ENCODE measurements at regions not wholly inside any gene's neighbourhood (a gene's known extent, or its start where the extent isn't known, plus 50 kb on each side); places are given as distances from the start of the nearest gene placed in this dataset.

GRCh38 chr13:99721606-99722337 is 220.5 kb downstream of the TM9SF2 start:
- TF ChIP-seq CTCF (conservative IDR thresholded peaks at IDR 0.05; ENCODE audit: low read depth, low read length): no peak
- peak; percentile 44 for DNase-seq (ENCODE audit: low read depth)
- H3K4me3 ChIP-seq (ENCODE audit: low read depth, low read length): no peak overlapping the region

GRCh38 chr13:99717959-99718674 is 216.8 kb downstream of the TM9SF2 start:
- no peak for DNase-seq (ENCODE audit: low read depth)
- TF ChIP-seq CTCF (conservative IDR thresholded peaks at IDR 0.05; ENCODE audit: low read depth, low read length): no peak
- no peak overlapping the region for H3K4me3 ChIP-seq (ENCODE audit: low read depth, low read length)

GRCh38 chr13:99709134-99709533 is 207.9 kb downstream of the TM9SF2 start:
- H3K4me3 ChIP-seq (ENCODE audit: low read depth, low read length): no peak overlapping the region
- DNase-seq (ENCODE audit: low read depth): no peak
- no peak for TF ChIP-seq CTCF (conservative IDR thresholded peaks at IDR 0.05; ENCODE audit: low read depth, low read length)

GRCh38 chr13:99704390-99704789 is 203.1 kb downstream of the TM9SF2 start:
- no peak for DNase-seq (ENCODE audit: low read depth)
- no peak for TF ChIP-seq CTCF (conservative IDR thresholded peaks at IDR 0.05; ENCODE audit: low read depth, low read length)
- H3K4me3 ChIP-seq (ENCODE audit: low read depth, low read length): no peak overlapping the region

- no peak for DNase-seq (ENCODE audit: low read depth)
- TF ChIP-seq CTCF (conservative IDR thresholded peaks at IDR 0.05; ENCODE audit: low read depth, low read length): no peak
- H3K4me3 ChIP-seq (ENCODE audit: low read depth, low read length): no peak overlapping the region
Measured at GRCh38 chr13:99703908-99704307, 202.6 kb downstream of the TM9SF2 start.

GRCh38 chr13:99702687-99703319 is 201.5 kb downstream of the TM9SF2 start:
- no peak for DNase-seq (ENCODE audit: low read depth)
- no peak overlapping the region for H3K4me3 ChIP-seq (ENCODE audit: low read depth, low read length)
- TF ChIP-seq CTCF (conservative IDR thresholded peaks at IDR 0.05; ENCODE audit: low read depth, low read length): no peak
